OCI-LY7 (cell line): ENCODE measurements at regions not wholly inside any gene's neighbourhood (a gene's known extent, or its start where the extent isn't known, plus 50 kb on each side); places are given as distances from the start of the nearest gene placed in this dataset.

ENCODE experiments used
- BruUV-seq: library from RNA; stranded (reverse); fragments of 400-500 nt; replicated peaks from 2 replicates; lab custom pipeline; 2021; lab: Mats Ljungman, UMichigan
- CTCF ChIA-PET: fragments of 300-600 bp; sonication (Branson Sonifier 250); formaldehyde crosslinking; loops from one replicate; lab custom pipeline; 2022; ENCODE audit warnings: antibody characterized with exemption; ENCODE audit not compliant: unreplicated experiment; lab: Charles Lee
- POLR2A ChIA-PET: fragments of 300-600 bp; sonication (Branson Sonifier 250); formaldehyde crosslinking; loops from one replicate; lab custom pipeline; 2022; ENCODE audit warnings: antibody characterized with exemption; lab: Charles Lee
- DNase-seq: peaks from one replicate; pipeline ENCODE4 v3.0.0-alpha.2; 2015; ENCODE audit warnings: low spot score
- H2AFZ ChIP-seq: fragments of 200-600 bp; sonication (generic), shearing (Covaris generic); 2 replicates; pipeline ENCODE4 v1.6.1; 2014; ENCODE audit warnings: mild to moderate bottlenecking, antibody characterized with exemption, low read length, moderate library complexity
- H3K27ac ChIP-seq: fragments of 200-600 bp; sonication (generic); 2 replicates; pipeline ENCODE4 v1.5.1; 2014; ENCODE audit warnings: mixed run types, low read depth, mild to moderate bottlenecking, moderate library complexity, low read length, inconsistent platforms; ENCODE audit not compliant: poor library complexity, severe bottlenecking
- H3K36me3 ChIP-seq: fragments of 200-600 bp; sonication (generic); 2 replicates; pipeline ENCODE4 v1.6.1; 2014; ENCODE audit warnings: mild to moderate bottlenecking, antibody characterized with exemption, low read length, moderate library complexity, mixed read lengths; ENCODE audit not compliant: insufficient read depth
- H3K4me1 ChIP-seq: fragments of 200-600 bp; sonication (generic); 2 replicates; pipeline ENCODE4 v1.5.1; 2014; ENCODE audit warnings: mild to moderate bottlenecking, low read length; ENCODE audit not compliant: insufficient read depth, poor library complexity, severe bottlenecking
- H3K4me2 ChIP-seq: fragments of 200-600 bp; sonication (generic); 2 replicates; pipeline ENCODE4 v1.6.1; 2014; ENCODE audit warnings: mild to moderate bottlenecking, low read length
- H3K4me3 ChIP-seq: fragments of 200-600 bp; sonication (generic); 2 replicates; pipeline ENCODE4 v1.5.1; 2014; ENCODE audit warnings: mild to moderate bottlenecking, low read depth, low read length; ENCODE audit not compliant: poor library complexity, severe bottlenecking
- H3K79me2 ChIP-seq: fragments of 200-600 bp; sonication (generic); 2 replicates; pipeline ENCODE4 v1.6.1; 2016; ENCODE audit warnings: low read depth, mild to moderate bottlenecking, low read length, moderate library complexity, mixed read lengths; ENCODE audit not compliant: insufficient read depth
- H3K9me2 ChIP-seq: fragments of 200-600 bp; sonication (generic); 2 replicates; pipeline ENCODE4 v1.6.1; 2016; ENCODE audit warnings: mild to moderate bottlenecking, low read length, mixed read lengths; ENCODE audit not compliant: insufficient read depth
- H3K9me3 ChIP-seq: fragments of 200-600 bp; sonication (generic); 2 replicates; pipeline ENCODE4 v1.6.1; 2014; ENCODE audit warnings: mild to moderate bottlenecking, mixed run types, low read length, mixed read lengths
- H4K20me1 ChIP-seq: fragments of 200-600 bp; sonication (generic); 2 replicates; pipeline ENCODE4 v1.6.1; 2014; ENCODE audit warnings: mild to moderate bottlenecking, antibody characterized with exemption, low read length, moderate library complexity, mixed read lengths; ENCODE audit not compliant: insufficient read depth
- CTCF ChIP-seq: fragments of 200-600 bp; sonication (generic); conservative IDR thresholded peaks from 2 replicates; pipeline ENCODE4 v1.5.1; 2014; ENCODE audit warnings: mild to moderate bottlenecking, antibody characterized with exemption, low read length, moderate library complexity, mixed read lengths
- EZH2phosphoT487 ChIP-seq: fragments of 200-600 bp; sonication (generic); IDR thresholded peaks from 2 replicates; pipeline ENCODE4 v1.6.1; 2018; ENCODE audit warnings: low read depth, borderline replicate concordance, mild to moderate bottlenecking, mixed run types, antibody characterized with exemption, low read length, moderate library complexity, mixed read lengths
- intact Hi-C: fragments of 100-400 bp; cut with micrococcal nuclease; formaldehyde crosslinking; loops from one replicate; pipeline ENCODE4 v1.10.0; 2022; ENCODE audit not compliant: unreplicated experiment

DNA sequence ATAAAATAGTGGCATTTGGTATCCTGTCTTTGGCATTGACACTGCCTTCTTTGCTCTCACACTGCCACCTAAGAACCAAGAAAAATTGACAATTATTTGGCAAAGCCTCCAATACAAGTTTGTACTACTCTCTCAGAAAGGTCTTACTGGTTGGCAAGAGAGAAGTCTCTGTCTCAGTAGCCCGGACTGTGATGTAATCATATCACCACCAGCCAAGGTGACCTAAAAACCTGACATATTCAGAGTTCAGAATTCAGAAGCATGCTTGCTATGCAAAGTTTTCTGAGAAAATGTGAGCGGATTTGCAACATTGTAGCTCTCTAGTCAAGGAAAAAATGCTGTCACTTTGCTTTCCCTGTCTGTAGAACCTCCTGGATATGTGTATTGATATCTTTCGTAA is 196.0 kb downstream of the CDH7 start:
- Histone ChIP-seq H3K9me2 (no peaks in the 10 kb centered on the region), H3K27ac (no peak overlapping the region), H3K4me1 (no peaks in the 10 kb centered on the region), H3K9me3 (no peaks in the 10 kb centered on the region), H3K4me2 (no peak overlapping the region), H4K20me1 (no peaks in the 10 kb centered on the region), H3K4me3 (no peak overlapping the region), H3K79me2 (no peaks in the 10 kb centered on the region), H3K36me3 (no peaks in the 10 kb centered on the region), H2AFZ (no peak overlapping the region)
- ChIA-PET POLR2A (no interaction called here), CTCF (no interaction called here)
- no peak for DNase-seq
- BruUV-seq: no TSS peak
- no peak for TF ChIP-seq EZH2phosphoT487
- TF ChIP-seq CTCF: no peak
- intact Hi-C loops: no loop called here

DNA sequence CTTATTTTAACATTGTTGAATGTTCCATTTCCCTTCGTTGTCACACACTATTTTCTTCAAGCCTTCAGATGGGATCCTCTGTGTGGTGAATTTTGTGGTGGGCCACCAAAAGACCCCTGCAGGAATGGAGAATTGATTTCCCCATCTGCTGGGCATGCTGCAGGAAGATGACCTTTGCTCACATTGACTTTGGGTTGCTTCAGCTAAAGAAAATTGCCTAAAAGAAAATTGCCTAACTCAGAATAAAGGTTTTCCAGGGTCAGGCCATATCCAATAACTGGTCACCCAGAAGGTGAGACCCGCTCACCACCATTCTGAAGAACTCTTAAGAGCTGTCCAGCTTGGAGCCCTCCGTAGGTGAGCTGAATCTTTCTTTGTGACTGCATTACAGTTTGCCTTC is 192.5 kb downstream of the CDH7 start:
- intact Hi-C loops: no loop called here
- no peak overlapping the region for H3K4me2 ChIP-seq
- TF ChIP-seq CTCF: no peak
- TF ChIP-seq EZH2phosphoT487: no peak
- no peaks in the 10 kb centered on the region for H3K9me2 ChIP-seq
- no peaks in the 10 kb centered on the region for H3K36me3 ChIP-seq
- H3K4me3 ChIP-seq: no peak overlapping the region
- CTCF ChIA-PET: no interaction called here
- H3K79me2 ChIP-seq: no peaks in the 10 kb centered on the region
- no peaks in the 10 kb centered on the region for H4K20me1 ChIP-seq
- H3K9me3 ChIP-seq: no peaks in the 10 kb centered on the region
- no peaks in the 10 kb centered on the region for H3K4me1 ChIP-seq
- H3K27ac ChIP-seq: no peak overlapping the region
- no peak overlapping the region for H2AFZ ChIP-seq
- BruUV-seq: no TSS peak
- POLR2A ChIA-PET: interaction anchor here (0.6 kb wide), 1 partner anchor 837 kb away, joined by 3 read pairs; no protein-coding TSS in a partner anchor
- DNase-seq: no peak

GRCh38 chr18:65942854-65943253 is 192.0 kb downstream of the CDH7 start:
- H3K4me3 ChIP-seq: no peak overlapping the region
- TF ChIP-seq EZH2phosphoT487 (no peak), CTCF (no peak)
- intact Hi-C loops: no loop called here
- no TSS peak for BruUV-seq
- no peak overlapping the region for H3K27ac ChIP-seq
- H3K4me2 ChIP-seq: no peak overlapping the region
- CTCF ChIA-PET: no interaction called here
- H2AFZ ChIP-seq: no peak overlapping the region
- POLR2A ChIA-PET: interaction anchor here (0.6 kb wide), 1 partner anchor 837 kb away, joined by 3 read pairs; no protein-coding TSS in a partner anchor
- H3K36me3 ChIP-seq: no peaks in the 10 kb centered on the region
- H4K20me1 ChIP-seq: no peaks in the 10 kb centered on the region
- H3K4me1 ChIP-seq: no peaks in the 10 kb centered on the region
- no peaks in the 10 kb centered on the region for H3K9me3 ChIP-seq
- H3K79me2 ChIP-seq: no peaks in the 10 kb centered on the region
- DNase-seq: no peak
- H3K9me2 ChIP-seq: no peaks in the 10 kb centered on the region
